NCI-H82 treated with DMSO at 0.1 percent for 48 hours (cell line): ENCODE measurements at regions not wholly inside any gene's neighbourhood (a gene's known extent, or its start where the extent isn't known, plus 50 kb on each side); places are given as distances from the start of the nearest gene placed in this dataset.

Source experiments
- DNase-seq: peaks from one replicate; lab custom pipeline; 2025; ENCODE audit not compliant: unreplicated experiment; lab: John Stamatoyannopoulos, UW

DNA sequence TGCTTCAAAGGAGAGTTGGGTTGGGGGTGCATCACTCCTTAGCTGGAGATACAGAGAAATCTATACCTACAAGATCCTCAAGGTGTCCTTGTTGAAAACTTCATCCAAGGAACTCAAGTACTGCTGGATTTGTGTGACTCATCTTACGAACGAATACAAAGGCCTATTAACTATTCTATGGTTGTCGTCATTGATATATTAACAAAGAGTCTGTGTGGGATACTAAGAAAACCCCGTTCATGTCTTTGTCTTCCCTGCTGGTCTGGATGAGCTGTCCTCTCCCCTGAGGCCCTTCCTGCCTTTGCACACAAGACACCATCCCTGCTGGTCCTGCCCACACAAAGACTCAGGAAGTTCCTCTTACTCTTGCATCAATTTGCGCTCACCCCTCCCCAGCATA, 54.9 kb upstream of the IRF2 start:
- no peak for DNase-seq

DNA sequence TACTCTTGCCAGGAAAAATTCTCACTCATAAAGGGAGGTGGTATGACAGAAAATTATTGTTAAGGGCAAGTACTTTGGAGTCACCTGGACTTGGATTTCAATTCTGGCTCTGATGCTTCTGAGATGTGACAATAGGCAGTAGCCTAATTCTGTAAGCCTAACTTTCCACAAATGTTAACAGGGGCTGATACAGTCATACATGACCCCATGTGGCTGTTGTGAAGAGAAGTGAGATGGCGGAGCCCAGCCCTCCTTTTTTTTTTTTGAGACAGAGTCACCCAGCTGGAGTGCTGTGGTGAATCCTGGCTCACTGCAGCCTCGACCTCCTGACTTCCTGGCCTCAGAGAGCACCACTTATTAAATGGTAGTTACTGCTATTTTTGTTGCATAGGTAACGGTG, 54.4 kb upstream of the IRF2 start:
- DNase-seq = no peak

GRCh38 chr4:184528051-184528450, 53.7 kb upstream of the IRF2 start:
- DNase-seq = no peak

DNA sequence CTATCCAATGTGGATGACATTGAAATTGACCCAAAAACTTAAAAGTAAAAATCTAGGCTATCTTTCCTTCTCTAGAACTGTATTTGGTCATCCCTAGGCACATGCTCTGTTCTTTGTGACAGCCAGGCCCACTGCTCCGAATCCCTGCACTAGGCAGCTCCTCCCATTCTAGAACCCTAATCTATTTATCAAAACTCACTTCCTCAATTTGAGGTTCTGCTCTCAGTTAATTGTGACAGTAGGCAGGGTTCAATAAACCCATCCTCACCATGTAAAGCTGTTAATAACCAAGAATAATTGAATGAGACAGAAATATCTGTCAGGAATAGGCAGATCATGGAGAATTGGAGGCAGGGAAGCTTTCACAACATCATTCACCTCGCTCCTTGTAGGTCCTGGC, 51.9 kb upstream of the IRF2 start:
- no peak for DNase-seq
